Esophagus muscularis mucosa (tissue), 4 donors: ENCODE measurements at regions not wholly inside any gene's neighbourhood (a gene's known extent, or its start where the extent isn't known, plus 50 kb on each side); places are given as distances from the start of the nearest gene placed in this dataset.

ENCODE experiments used
- CTCF ChIP-seq, 3 experiments: fragments of 200-600 bp in 2 of 3; fragments of 450-650 bp in 1 of 3; sonication (generic) in 2 of 3; IDR thresholded peaks; one replicate each; pipeline ENCODE4 v1.5.1; 2017 to 2019; ENCODE audit warnings: antibody characterized with exemption in 3 of 3, mild to moderate bottlenecking in 2 of 3, moderate library complexity in 1 of 3
- EP300 ChIP-seq: sonication (generic); formaldehyde crosslinking; IDR thresholded peaks from one replicate; pipeline ENCODE4 v1.6.1; 2017; ENCODE audit warnings: antibody characterized with exemption
- POLR2A ChIP-seq: fragments of 450-650 bp; IDR thresholded peaks from one replicate; pipeline ENCODE4 v1.6.1; 2017; ENCODE audit warnings: antibody characterized with exemption, moderate library complexity, mild to moderate bottlenecking, low read depth
- POLR2AphosphoS5 ChIP-seq, 2 donors: sonication (generic); formaldehyde crosslinking; IDR thresholded peaks; one replicate each; pipeline ENCODE4 v1.6.1; 2017; ENCODE audit warnings: antibody characterized with exemption in 2 of 2

DNA sequence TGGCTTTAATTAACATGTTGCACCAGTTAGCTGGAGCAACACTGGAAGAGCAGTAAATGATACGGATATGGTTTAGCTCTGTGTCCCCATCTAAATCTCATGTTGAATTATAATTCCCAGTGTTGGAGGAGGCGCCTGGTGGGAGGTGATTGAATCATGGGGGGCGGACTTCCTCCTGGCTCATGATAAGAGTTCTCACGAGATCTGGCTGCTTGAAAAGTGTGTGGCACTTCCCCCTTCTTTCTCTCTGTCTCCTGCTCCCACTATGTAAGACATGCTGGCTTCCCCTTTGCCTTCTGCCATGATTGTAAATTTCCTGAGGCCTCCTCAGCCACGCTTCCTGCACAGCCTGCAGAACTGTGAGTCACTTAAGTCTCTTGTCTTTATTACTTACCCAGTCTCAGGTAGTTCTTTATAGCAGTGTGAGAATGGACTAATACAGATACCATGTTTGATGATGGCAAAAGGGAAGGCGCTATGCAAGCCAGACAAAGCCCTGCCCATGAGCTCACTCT lies 963.6 kb downstream of the SOCS6 start:
- no peak for TF ChIP-seq CTCF (IDR thresholded peaks at IDR 0.05)
- no peak for TF ChIP-seq POLR2AphosphoS5 (IDR thresholded peaks at IDR 0.05)
- no peak for TF ChIP-seq EP300
- TF ChIP-seq POLR2A: no peak
